Ishikawa (cell line): ENCODE measurements at regions not wholly inside any gene's neighbourhood (a gene's known extent, or its start where the extent isn't known, plus 50 kb on each side); places are given as distances from the start of the nearest gene placed in this dataset.

ENCODE experiments used
- EGR1 ChIP-seq: IDR thresholded peaks from 2 replicates; pipeline ENCODE4 v1.6.1; 2012
- EP300 ChIP-seq: IDR thresholded peaks from 2 replicates; pipeline ENCODE4 v1.6.1; 2012; ENCODE audit warnings: borderline replicate concordance
- MAX ChIP-seq: IDR thresholded peaks from 2 replicates; pipeline ENCODE4 v1.6.1; 2012
- NFIC ChIP-seq: IDR thresholded peaks from 2 replicates; pipeline ENCODE4 v1.6.1; 2012
- RAD21 ChIP-seq: IDR thresholded peaks from 2 replicates; pipeline ENCODE4 v1.6.1; 2012; ENCODE audit warnings: low read depth
- REST ChIP-seq: IDR thresholded peaks from 2 replicates; pipeline ENCODE4 v1.6.1; 2012; ENCODE audit warnings: low read depth, mild to moderate bottlenecking
- TAF1 ChIP-seq: IDR thresholded peaks from 2 replicates; pipeline ENCODE4 v1.6.1; 2012; ENCODE audit warnings: low read depth, mild to moderate bottlenecking
- TCF12 ChIP-seq: IDR thresholded peaks from 2 replicates; pipeline ENCODE4 v1.6.1; 2012; ENCODE audit warnings: low read depth
- TEAD4 ChIP-seq: IDR thresholded peaks from 2 replicates; pipeline ENCODE4 v1.6.1; 2012
- YY1 ChIP-seq: IDR thresholded peaks from 2 replicates; pipeline ENCODE4 v1.6.1; 2012; ENCODE audit warnings: low read depth

DNA sequence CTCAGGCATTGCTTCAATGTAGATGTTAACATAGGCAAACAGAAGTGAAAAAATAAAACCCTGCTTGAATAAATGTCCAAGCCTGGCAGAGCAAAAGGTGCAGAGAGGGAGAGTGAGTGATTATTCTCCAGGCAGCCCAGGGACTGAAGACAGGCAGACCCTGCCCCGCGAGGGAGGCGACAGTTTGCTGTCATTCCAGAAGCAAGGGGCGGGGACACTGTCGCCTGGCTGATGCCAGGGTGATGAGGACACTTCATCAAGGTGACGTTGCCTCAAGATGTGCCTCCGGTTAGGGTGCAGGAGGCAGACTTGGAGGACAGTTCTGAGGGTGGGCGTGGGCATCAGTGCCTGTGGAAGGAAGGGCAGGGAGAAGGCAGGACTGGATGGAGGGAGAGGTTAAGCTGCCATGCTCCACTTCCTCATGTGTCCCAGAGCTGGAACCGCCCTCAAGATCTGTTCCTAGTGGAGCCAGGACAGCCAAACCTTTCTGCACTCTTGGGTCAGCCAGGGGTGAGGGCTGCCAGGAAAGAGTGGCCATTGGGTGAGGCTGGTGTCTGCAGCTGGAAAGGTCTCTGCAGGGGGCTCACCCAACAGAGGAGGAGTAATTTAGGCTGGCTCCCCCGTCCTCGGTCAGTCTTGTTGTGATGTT lies 560.5 kb upstream of the MKI67 start:
- TF ChIP-seq RAD21 (no peak), REST (no peak), TAF1 (no peak), NFIC (no peak), EP300 (no peak), YY1 (no peak), EGR1 (no peak), TCF12 (no peak), MAX (no peak), TEAD4 (no peak)
